H9 (cell line): ENCODE measurements at regions not wholly inside any gene's neighbourhood (a gene's known extent, or its start where the extent isn't known, plus 50 kb on each side); places are given as distances from the start of the nearest gene placed in this dataset.

Source experiments
- DNase-seq: peaks from one replicate; pipeline ENCODE4 v3.0.0-alpha.2; 2017
- H2AFZ ChIP-seq: one replicate; pipeline ENCODE4 v1.6.1; 2013; ENCODE audit warnings: mild to moderate bottlenecking, low read length, control low read depth, moderate library complexity
- H2AK5ac ChIP-seq: 2 replicates; pipeline ENCODE4 v1.6.1; 2013; ENCODE audit warnings: low read length, control low read depth, mixed read lengths; ENCODE audit not compliant: insufficient read length
- H2BK120ac ChIP-seq: one replicate; pipeline ENCODE4 v1.6.1; 2013; ENCODE audit warnings: low read depth, mild to moderate bottlenecking, low read length, control low read depth, inconsistent platforms; ENCODE audit not compliant: poor library complexity, severe bottlenecking
- H2BK12ac ChIP-seq: 2 replicates; pipeline ENCODE4 v1.6.1; 2013; ENCODE audit warnings: low read length, control low read depth, mixed read lengths, low read depth; ENCODE audit not compliant: insufficient read length
- H2BK15ac ChIP-seq: 2 replicates; pipeline ENCODE4 v1.6.1; 2013; ENCODE audit warnings: low read depth, low read length, control low read depth
- H2BK20ac ChIP-seq: one replicate; pipeline ENCODE4 v1.6.1; 2013; ENCODE audit warnings: low read depth, mild to moderate bottlenecking, low read length, control low read depth, inconsistent platforms; ENCODE audit not compliant: poor library complexity, severe bottlenecking
- H2BK5ac ChIP-seq: 2 replicates; pipeline ENCODE4 v1.6.1; 2013; ENCODE audit warnings: low read length, control low read depth, mixed read lengths; ENCODE audit not compliant: insufficient read length
- H3K14ac ChIP-seq: 2 replicates; pipeline ENCODE4 v1.6.1; 2013; ENCODE audit warnings: low read length, control low read depth; ENCODE audit not compliant: insufficient read depth
- H3K18ac ChIP-seq: 2 replicates; pipeline ENCODE4 v1.6.1; 2013; ENCODE audit warnings: low read depth, mild to moderate bottlenecking, mixed read lengths, low read length, control low read depth; ENCODE audit not compliant: insufficient read length
- H3K23ac ChIP-seq: 2 replicates; pipeline ENCODE4 v1.6.1; 2013; ENCODE audit warnings: low read length, control low read depth, mixed read lengths, low read depth; ENCODE audit not compliant: insufficient read length
- H3K23me2 ChIP-seq: 2 replicates; pipeline ENCODE4 v1.6.1; 2013; ENCODE audit warnings: low read depth, mild to moderate bottlenecking, mixed read lengths, low read length, control low read depth; ENCODE audit not compliant: insufficient read length, poor library complexity, severe bottlenecking
- H3K27ac ChIP-seq: 2 replicates; pipeline ENCODE4 v1.5.1; 2013; ENCODE audit warnings: low read length, control low read depth, mixed read lengths, low read depth; ENCODE audit not compliant: insufficient read length
- H3K27me3 ChIP-seq: 2 replicates; pipeline ENCODE4 v1.6.1; 2013; ENCODE audit warnings: low read length, control low read depth, inconsistent platforms; ENCODE audit not compliant: insufficient read depth
- H3K4ac ChIP-seq: 2 replicates; pipeline ENCODE4 v1.6.1; 2013; ENCODE audit warnings: low read depth, mild to moderate bottlenecking, control low read depth, inconsistent platforms, low read length, moderate library complexity
- H3K4me1 ChIP-seq: 2 replicates; pipeline ENCODE4 v1.6.1; 2013; ENCODE audit warnings: low read length, control low read depth, inconsistent platforms; ENCODE audit not compliant: insufficient read depth
- H3K4me2 ChIP-seq: 2 replicates; pipeline ENCODE4 v1.6.1; 2013; ENCODE audit warnings: low read length, control low read depth, mixed read lengths; ENCODE audit not compliant: insufficient read length, insufficient read depth
- H3K56ac ChIP-seq: 2 replicates; pipeline ENCODE4 v1.6.1; 2013; ENCODE audit warnings: low read depth, mild to moderate bottlenecking, mixed read lengths, low read length, control low read depth; ENCODE audit not compliant: insufficient read length
- H3K79me1 ChIP-seq: 2 replicates; pipeline ENCODE4 v1.6.1; 2013; ENCODE audit warnings: low read depth, mild to moderate bottlenecking, moderate library complexity, low read length, control low read depth, inconsistent platforms; ENCODE audit not compliant: insufficient read depth, poor library complexity, severe bottlenecking
- H3K79me2 ChIP-seq: 2 replicates; pipeline ENCODE4 v1.6.1; 2013; ENCODE audit warnings: low read length, control low read depth, inconsistent platforms; ENCODE audit not compliant: insufficient read depth
- H3K9ac ChIP-seq: 2 replicates; pipeline ENCODE4 v1.6.1; 2013; ENCODE audit warnings: low read length, control low read depth, mixed read lengths; ENCODE audit not compliant: insufficient read length; ENCODE audit errors: extremely low read depth
- H3K9me3 ChIP-seq: one replicate; pipeline ENCODE4 v1.6.1; 2013; ENCODE audit warnings: low read depth, low read length, inconsistent platforms; ENCODE audit not compliant: control insufficient read depth
- H3T11ph ChIP-seq: one replicate; pipeline ENCODE4 v1.6.1; 2013; ENCODE audit warnings: mild to moderate bottlenecking, low read length, control low read depth, inconsistent platforms
- H4K20me1 ChIP-seq: one replicate; pipeline ENCODE4 v1.6.1; 2013; ENCODE audit not compliant: control insufficient read depth, insufficient read length, insufficient read depth
- H4K5ac ChIP-seq: 2 replicates; pipeline ENCODE4 v1.6.1; 2013; ENCODE audit warnings: low read depth, mild to moderate bottlenecking, mixed read lengths, low read length, control low read depth; ENCODE audit not compliant: insufficient read length
- H4K8ac ChIP-seq: replicated peaks from 2 replicates; pipeline ENCODE4 v1.6.1; 2013; ENCODE audit warnings: low read length, control low read depth, mixed read lengths, low read depth; ENCODE audit not compliant: insufficient read length
- H4K91ac ChIP-seq: 2 replicates; pipeline ENCODE4 v1.6.1; 2013; ENCODE audit warnings: low read depth, mild to moderate bottlenecking, moderate library complexity, mixed read lengths, low read length, control low read depth; ENCODE audit not compliant: insufficient read length
- H3K27ac Mint-ChIP-seq, 3 experiments: 2 replicates in 2 of 3; 3 replicates in 1 of 3; pipeline ENCODE4 v1.8.0; 2020 to 2021; ENCODE audit warnings: mixed read lengths in 3 of 3, mild to moderate bottlenecking in 1 of 3, moderate library complexity in 1 of 3
- H3K27me3 Mint-ChIP-seq: 2 replicates; pipeline ENCODE4 v1.8.0; 2021; ENCODE audit warnings: low read depth, mild to moderate bottlenecking, moderate library complexity, mixed read lengths
- H3K36me3 Mint-ChIP-seq, 3 experiments: 2 replicates in 2 of 3; 3 replicates in 1 of 3; pipeline ENCODE4 v1.8.0; 2020 to 2021; ENCODE audit warnings: low read depth in 3 of 3, mixed read lengths in 3 of 3; ENCODE audit not compliant: insufficient read depth in 1 of 3
- H3K4me1 Mint-ChIP-seq, 2 experiments: 2 replicates each; pipeline ENCODE4 v1.8.0; 2020; ENCODE audit warnings: mixed read lengths in 2 of 2
- H3K4me3 Mint-ChIP-seq, 2 experiments: 2 replicates in 1 of 2; 3 replicates in 1 of 2; pipeline ENCODE4 v1.8.0; 2020 to 2021; ENCODE audit warnings: mild to moderate bottlenecking in 2 of 2, mixed read lengths in 2 of 2, moderate library complexity in 1 of 2
- H3K9me3 Mint-ChIP-seq, 2 experiments: 2 replicates in 1 of 2; 3 replicates in 1 of 2; pipeline ENCODE4 v1.8.0; 2020; ENCODE audit warnings: mild to moderate bottlenecking in 2 of 2, mixed read lengths in 2 of 2, moderate library complexity in 1 of 2
- CTCF ChIP-seq: fragments of 200-600 bp; sonication (generic); conservative IDR thresholded peaks from 3 replicates; pipeline ENCODE4 v1.8.0; 2021; ENCODE audit warnings: antibody characterized with exemption, mild to moderate bottlenecking
- WGBS: extraction: QIAGEN DNeasy Blood & Tissue Kit; methylation state at CpG from one replicate; pipeline ENCODE4 v1.1.7; 2013; ENCODE audit warnings: missing lambda C conversion rate, low lambda C conversion rate, mixed read lengths; ENCODE audit not compliant: insufficient read length; ENCODE audit errors: extremely low coverage; 5-methylcytosine and 5-hydroxymethylcytosine counted together

- H4K20me1 ChIP-seq, result no peaks in the 10 kb centered on the region
- peaks cover 54 to 66% of the 10 kb centered on the region in 2 experiments for H3K4me1 Mint-ChIP-seq
- H3K4me3 Mint-ChIP-seq, result peak overlapping the region in 1 of 2 experiments; percentile 47; a peak in 3 of 5 replicates
- no peak overlapping the region for H3K14ac ChIP-seq
- no peaks in the 10 kb centered on the region; the same call in 1 of the 2 replicates for H3K27me3 Mint-ChIP-seq
- H3K4me2 ChIP-seq, result peak overlapping the region; percentile 8
- H2BK12ac ChIP-seq, result no peak overlapping the region
- H3K4me1 ChIP-seq, result no peaks in the 10 kb centered on the region; the same call in 1 of the 2 replicates
- H3K56ac ChIP-seq, result no peak overlapping the region
- no peak overlapping the region for H3K4ac ChIP-seq
- no peaks in the 10 kb centered on the region for H3K36me3 Mint-ChIP-seq
- no peak overlapping the region for H2BK20ac ChIP-seq
- DNase-seq, result no peak
- TF ChIP-seq CTCF, result no peak
- H3T11ph ChIP-seq, result no peak overlapping the region
- no peak overlapping the region for H4K8ac ChIP-seq
- H3K27me3 ChIP-seq, result no peaks in the 10 kb centered on the region
- no peak overlapping the region for H3K9ac ChIP-seq
- H3K23me2 ChIP-seq, result no peaks in the 10 kb centered on the region
- no peak overlapping the region for H2BK120ac ChIP-seq
- H2AK5ac ChIP-seq, result no peak overlapping the region
- H4K5ac ChIP-seq, result no peak overlapping the region
- H3K18ac ChIP-seq, result no peak overlapping the region
- peak overlapping the region; percentile 11 for H3K27ac ChIP-seq
- H3K79me2 ChIP-seq, result no peaks in the 10 kb centered on the region
- no peak overlapping the region for H2AFZ ChIP-seq
- no peak overlapping the region for H2BK5ac ChIP-seq
- no CpG with 5 or more reads among the region's 2 CpGs for WGBS
- no peaks in the 10 kb centered on the region for H3K9me3 ChIP-seq
- no peak overlapping the region for H4K91ac ChIP-seq
- no peak overlapping the region for H3K23ac ChIP-seq
- H3K9me3 Mint-ChIP-seq, result no peaks in the 10 kb centered on the region
- H3K79me1 ChIP-seq, result no peaks in the 10 kb centered on the region
- peak overlapping the region; percentile 84 to 99 (median 87) for H3K27ac Mint-ChIP-seq
- H2BK15ac ChIP-seq, result no peak overlapping the region
Observed at GRCh38 chr2:34365512-34365911, 766.4 kb upstream of the FAM98A start.
